GM18867 (cell line): ENCODE measurements at regions not wholly inside any gene's neighbourhood (a gene's known extent, or its start where the extent isn't known, plus 50 kb on each side); places are given as distances from the start of the nearest gene placed in this dataset.

Experiments
- ATAC-seq: cut with Tn5 transposase; IDR thresholded peaks from one replicate; pipeline ENCODE4 v1.9.1; 2021; ENCODE audit warnings: mild to moderate bottlenecking, moderate library complexity; ENCODE audit not compliant: unreplicated experiment

- ATAC-seq = no peak
Measured at GRCh38 chr4:187215438-187215837, 491.8 kb upstream of the FAT1 start.

GRCh38 chr4:187218705-187219245 is 495.1 kb upstream of the FAT1 start:
- no peak for ATAC-seq

GRCh38 chr4:187224560-187224959 is 500.9 kb upstream of the FAT1 start:
- ATAC-seq = no peak

- no peak for ATAC-seq
Measured at GRCh38 chr4:187227907-187228704, 504.4 kb upstream of the FAT1 start.

GRCh38 chr4:187232196-187232595 is 508.5 kb upstream of the FAT1 start:
- no peak for ATAC-seq

- no peak for ATAC-seq
Measured at GRCh38 chr4:187232796-187233195, 509.1 kb upstream of the FAT1 start.

GRCh38 chr4:187235456-187236170 is 512.0 kb upstream of the FAT1 start:
- ATAC-seq = no peak

- ATAC-seq = no peak
Measured at GRCh38 chr4:187236209-187236890, 512.7 kb upstream of the FAT1 start.

- no peak for ATAC-seq
Measured at GRCh38 chr4:187238646-187239045, 515.0 kb upstream of the FAT1 start.

- no peak for ATAC-seq
Measured at GRCh38 chr4:187251896-187252295, 528.2 kb upstream of the FAT1 start.

- no peak for ATAC-seq
Measured at GRCh38 chr4:187256897-187257296, 533.2 kb upstream of the FAT1 start.

GRCh38 chr4:187258651-187259401 is 535.2 kb upstream of the FAT1 start:
- no peak for ATAC-seq

GRCh38 chr4:187268940-187269339 is 545.3 kb upstream of the FAT1 start:
- ATAC-seq = no peak

GRCh38 chr4:187270154-187270553 is 546.5 kb upstream of the FAT1 start:
- ATAC-seq = no peak

GRCh38 chr4:187271848-187272247 is 548.2 kb upstream of the FAT1 start:
- no peak for ATAC-seq

GRCh38 chr4:187274153-187274552 is 550.5 kb upstream of the FAT1 start:
- no peak for ATAC-seq

- ATAC-seq = no peak
Measured at GRCh38 chr4:187276736-187277408, 553.2 kb upstream of the FAT1 start.

GRCh38 chr4:187283201-187283955 is 559.7 kb upstream of the FAT1 start:
- no peak for ATAC-seq

- no peak for ATAC-seq
Measured at GRCh38 chr4:187286525-187286924, 562.9 kb upstream of the FAT1 start.

GRCh38 chr4:187289371-187289770 is 565.7 kb upstream of the FAT1 start:
- ATAC-seq = no peak
